HG03378 (cell line): ENCODE measurements at regions not wholly inside any gene's neighbourhood (a gene's known extent, or its start where the extent isn't known, plus 50 kb on each side); places are given as distances from the start of the nearest gene placed in this dataset.

Experiments
- ATAC-seq: cut with Tn5 transposase; IDR thresholded peaks from one replicate; pipeline ENCODE4 v1.9.1; 2021; ENCODE audit warnings: mild to moderate bottlenecking, moderate library complexity; ENCODE audit not compliant: unreplicated experiment

GRCh38 chr2:18750672-18751554 lies 161.5 kb upstream of the NT5C1B start:
- no peak for ATAC-seq

- ATAC-seq, result no peak
These were observed 160.7 kb upstream of the NT5C1B start for GRCh38 chr2:18749912-18750526.

- no peak for ATAC-seq
These were observed 156.3 kb upstream of the NT5C1B start for GRCh38 chr2:18745431-18746272.

- no peak for ATAC-seq
These were observed 152.7 kb upstream of the NT5C1B start for GRCh38 chr2:18741895-18742732.

- ATAC-seq, result no peak
These were observed 151.8 kb upstream of the NT5C1B start for GRCh38 chr2:18741191-18741590.

- no peak for ATAC-seq
These were observed 151.1 kb upstream of the NT5C1B start for GRCh38 chr2:18740474-18740881.

GRCh38 chr2:18731666-18732065 lies 142.3 kb upstream of the NT5C1B start:
- ATAC-seq, result no peak

- ATAC-seq, result no peak
These were observed 135.2 kb upstream of the NT5C1B start for GRCh38 chr2:18724371-18725145.

- ATAC-seq, result no peak
These were observed 133.8 kb upstream of the NT5C1B start for GRCh38 chr2:18723219-18723618.

GRCh38 chr2:18722101-18722500 lies 132.7 kb upstream of the NT5C1B start:
- no peak for ATAC-seq

- ATAC-seq, result no peak
These were observed 131.9 kb upstream of the NT5C1B start for GRCh38 chr2:18721038-18721922.

- no peak for ATAC-seq
These were observed 130.8 kb upstream of the NT5C1B start for GRCh38 chr2:18719978-18720775.

- no peak for ATAC-seq
These were observed 118.9 kb upstream of the NT5C1B start for GRCh38 chr2:18708203-18708715.

- no peak for ATAC-seq
These were observed 116.6 kb upstream of the NT5C1B start for GRCh38 chr2:18706001-18706400.

GRCh38 chr2:18704276-18704675 lies 114.9 kb upstream of the NT5C1B start:
- no peak for ATAC-seq

GRCh38 chr2:18703555-18703954 lies 114.2 kb upstream of the NT5C1B start:
- ATAC-seq, result no peak

- ATAC-seq, result no peak
These were observed 112.6 kb upstream of the NT5C1B start for GRCh38 chr2:18701981-18702380.

GRCh38 chr2:18701546-18701945 lies 112.2 kb upstream of the NT5C1B start:
- ATAC-seq, result no peak
